ENCODE measurements at regions not wholly inside any gene's neighbourhood (a gene's known extent, or its start where the extent isn't known, plus 50 kb on each side); places are given as distances from the start of the nearest gene placed in this dataset.

- Histone ChIP-seq H3K14ac (ENCODE audit: insufficient read length) (no peak overlapping the region), H2AFZ (ENCODE audit: low read length) (no peak overlapping the region), H3K27me3 (replicated peaks in 1 of 4; ENCODE audit: control insufficient read depth in 3 of 4, extremely low read depth in 1 of 4, insufficient read depth in 3 of 4, low read length in 3 of 4) (no peaks in the 10 kb centered on the region), H2BK20ac (ENCODE audit: low read length) (no peak overlapping the region), H2BK5ac (ENCODE audit: low read depth, low read length) (no peak overlapping the region), H3K4me3 (ENCODE audit: extremely low read depth in 1 of 4, insufficient read depth in 2 of 4, low read depth in 3 of 4, low read length in 4 of 4) (no peak overlapping the region), H3K23me2 (ENCODE audit: low read depth, low read length) (no peaks in the 10 kb centered on the region; the same call in 1 of the 2 replicates), H3K4me1 (replicated peaks in 1 of 4; ENCODE audit: control insufficient read depth in 3 of 4, insufficient read depth in 4 of 4, low read length in 3 of 4) (no peaks in the 10 kb centered on the region), H3K9me3 (ENCODE audit: insufficient read depth in 2 of 2, low read depth in 1 of 2, low read length in 1 of 2) (no peaks in the 10 kb centered on the region), H3K56ac (replicated peaks; ENCODE audit: insufficient read length, low read depth, low read length) (no peak overlapping the region), H3K36me3 (ENCODE audit: control insufficient read depth in 2 of 4, insufficient read depth in 4 of 4, low read length in 3 of 4) (no peaks in the 10 kb centered on the region), H3K79me2 (ENCODE audit: control insufficient read depth in 1 of 2, insufficient read depth in 2 of 2, low read length in 2 of 2) (no peaks in the 10 kb centered on the region), H4K91ac (replicated peaks; ENCODE audit: insufficient read length, low read length) (no peak overlapping the region), H4K5ac (ENCODE audit: insufficient read length, low read depth, low read length) (no peak overlapping the region), H3K4me2 (ENCODE audit: insufficient read depth in 1 of 2, low read depth in 2 of 2, low read length in 2 of 2) (no peak overlapping the region), H3K79me1 (ENCODE audit: low read depth, low read length) (no peaks in the 10 kb centered on the region), H2BK12ac (ENCODE audit: low read depth, low read length) (no peak overlapping the region), H2AK5ac (ENCODE audit: low read depth, low read length) (no peak overlapping the region), H2BK120ac (replicated peaks; ENCODE audit: low read depth, low read length) (no peak overlapping the region), H4K20me1 (replicated peaks in 1 of 2; ENCODE audit: control insufficient read depth in 1 of 2, insufficient read depth in 2 of 2, low read length in 2 of 2) (no peaks in the 10 kb centered on the region), H3K18ac (ENCODE audit: extremely low read depth, low read length) (no peak overlapping the region), H3K27ac (ENCODE audit: low read depth, low read length) (no peak overlapping the region), H3K9ac (replicated peaks in 1 of 4; ENCODE audit: extremely low read depth in 1 of 4, low read depth in 3 of 4, low read length in 3 of 4) (no peak overlapping the region), H4K8ac (ENCODE audit: extremely low read depth, insufficient read depth, low read length) (no peak overlapping the region), H3K4ac (replicated peaks; ENCODE audit: insufficient read length, low read depth, low read length) (no peak overlapping the region), H2BK15ac (ENCODE audit: low read length) (no peak overlapping the region), H3K23ac (ENCODE audit: insufficient read length) (no peak overlapping the region)
- POLR2A ChIA-PET (ENCODE audit: partially characterized antibody): no interaction called here
- DNase-seq (ENCODE audit: low read depth in 1 of 2, low spot score in 2 of 2) (no peak), FAIRE-seq (no peak)
- CTCF ChIA-PET (ENCODE audit: partially characterized antibody): interaction anchor here (0.9 to 1.4 kb wide), 3 partner anchors 17 to 51 kb away, joined by 3 read pairs; no protein-coding TSS in a partner anchor
- TF ChIP-seq RAD21 (IDR thresholded peaks at IDR 0.05 in 1 of 2, conservative IDR thresholded peaks at IDR 0.05 in 1 of 2; ENCODE audit: low read depth in 2 of 2, low read length in 2 of 2): no peak
- TF ChIP-seq JUND (IDR thresholded peaks at IDR 0.05; ENCODE audit: low read length): no peak
These were observed 267.2 kb upstream of the RASGEF1B start for GRCh38 chr4:81738891-81739290.

Measured in H1 (cell line).